ENCODE measurements at regions not wholly inside any gene's neighbourhood (a gene's known extent, or its start where the extent isn't known, plus 50 kb on each side); places are given as distances from the start of the nearest gene placed in this dataset.
"Not testable (repeated sequence)": the region's sequence is repeated elsewhere in the genome, so short reads cannot be mapped to it uniquely, and the experiment has no call there.

DNA sequence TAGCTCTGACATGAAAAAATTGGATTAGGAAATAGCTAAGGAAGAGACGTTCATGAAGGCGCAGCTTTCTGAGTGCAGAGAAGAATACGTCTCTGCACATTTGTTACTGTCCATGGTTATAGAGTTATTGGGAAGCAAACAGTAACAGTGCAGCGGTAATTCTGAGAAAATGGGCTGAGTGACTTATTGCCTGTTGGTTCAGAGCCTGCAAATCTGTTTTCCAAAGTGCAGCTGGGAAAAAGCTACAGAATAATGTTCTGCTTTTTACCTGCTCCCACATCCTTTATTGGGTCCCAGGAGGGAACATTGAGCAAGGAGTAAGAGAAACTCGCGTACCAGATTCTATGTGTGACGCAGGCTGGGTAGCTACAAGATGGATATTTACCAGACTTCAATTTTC is 160.2 kb downstream of the BTBD3 start:
- no peak overlapping the region for H3K4me3 ChIP-seq (ENCODE audit: low read length)
- TF ChIP-seq, protein P1, sequence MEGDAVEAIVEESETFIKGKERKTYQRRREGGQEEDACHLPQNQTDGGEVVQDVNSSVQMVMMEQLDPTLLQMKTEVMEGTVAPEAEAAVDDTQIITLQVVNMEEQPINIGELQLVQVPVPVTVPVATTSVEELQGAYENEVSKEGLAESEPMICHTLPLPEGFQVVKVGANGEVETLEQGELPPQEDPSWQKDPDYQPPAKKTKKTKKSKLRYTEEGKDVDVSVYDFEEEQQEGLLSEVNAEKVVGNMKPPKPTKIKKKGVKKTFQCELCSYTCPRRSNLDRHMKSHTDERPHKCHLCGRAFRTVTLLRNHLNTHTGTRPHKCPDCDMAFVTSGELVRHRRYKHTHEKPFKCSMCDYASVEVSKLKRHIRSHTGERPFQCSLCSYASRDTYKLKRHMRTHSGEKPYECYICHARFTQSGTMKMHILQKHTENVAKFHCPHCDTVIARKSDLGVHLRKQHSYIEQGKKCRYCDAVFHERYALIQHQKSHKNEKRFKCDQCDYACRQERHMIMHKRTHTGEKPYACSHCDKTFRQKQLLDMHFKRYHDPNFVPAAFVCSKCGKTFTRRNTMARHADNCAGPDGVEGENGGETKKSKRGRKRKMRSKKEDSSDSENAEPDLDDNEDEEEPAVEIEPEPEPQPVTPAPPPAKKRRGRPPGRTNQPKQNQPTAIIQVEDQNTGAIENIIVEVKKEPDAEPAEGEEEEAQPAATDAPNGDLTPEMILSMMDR (conservative IDR thresholded peaks at IDR 0.05; ENCODE audit: low read length) = no peak
- DNase-seq (ENCODE audit: low read depth) = no peak

DNA sequence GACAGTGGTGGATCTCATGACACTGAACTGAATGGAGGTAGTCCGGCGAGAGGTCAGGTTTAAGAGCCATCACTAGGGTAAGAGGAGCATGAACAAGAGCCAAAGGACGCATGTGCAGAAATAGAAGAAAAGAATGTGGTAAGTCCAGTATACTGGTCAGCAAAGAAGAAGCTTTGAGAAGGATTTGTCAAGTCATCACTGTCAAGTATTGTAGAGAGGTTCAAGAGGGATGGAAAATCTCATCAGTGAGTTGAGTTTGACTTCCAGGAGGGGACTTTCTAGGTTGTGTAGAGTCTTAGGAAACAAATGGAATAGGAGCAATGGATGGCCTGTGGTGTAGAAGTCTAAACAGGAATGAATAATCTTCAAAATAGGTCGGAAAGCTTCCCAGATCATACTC is 161.8 kb downstream of the BTBD3 start:
- no peak for DNase-seq (ENCODE audit: low read depth)
- TF ChIP-seq, protein P1 (conservative IDR thresholded peaks at IDR 0.05; ENCODE audit: low read length) = no peak
- no peak overlapping the region for H3K4me3 ChIP-seq (ENCODE audit: low read length)

DNA sequence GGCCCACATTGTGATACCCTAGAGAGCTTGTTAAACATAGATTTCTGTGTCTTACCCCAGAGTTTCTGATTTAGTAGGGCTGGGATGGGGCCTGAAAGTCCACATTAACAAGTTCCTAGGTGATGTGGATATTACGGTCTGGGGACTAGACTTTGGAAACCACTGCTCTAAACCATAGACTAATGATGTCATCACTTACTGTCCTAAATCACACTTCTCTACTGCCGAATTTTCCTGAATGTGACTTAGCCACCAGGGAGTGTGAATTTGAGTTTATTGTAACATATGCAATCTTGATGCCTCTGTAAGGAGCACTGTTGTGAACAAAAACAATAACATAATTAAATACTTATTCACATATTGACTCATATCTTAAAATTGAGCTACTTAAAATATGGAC is 165.6 kb downstream of the BTBD3 start:
- no peak for DNase-seq (ENCODE audit: low read depth)

DNA sequence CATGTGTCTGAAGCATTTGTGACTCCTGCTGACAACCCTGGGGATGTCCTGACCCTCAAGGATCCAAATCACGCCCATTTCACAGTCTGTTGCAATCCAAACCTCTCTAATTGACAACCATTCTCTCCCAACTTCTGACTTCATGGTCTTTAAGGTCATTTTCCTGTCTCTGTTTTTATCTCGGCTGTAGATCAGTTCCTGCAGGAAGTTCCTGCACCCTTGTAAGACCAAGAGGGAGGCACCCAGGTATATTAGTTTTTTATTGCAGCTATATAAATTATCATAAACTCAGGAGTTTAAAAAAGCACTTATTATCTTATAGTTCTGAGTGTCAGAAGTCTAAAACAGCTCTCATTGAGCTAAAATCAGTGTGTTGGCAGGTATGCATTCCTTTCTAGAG is 166.8 kb downstream of the BTBD3 start:
- no peak for DNase-seq (ENCODE audit: low read depth)
- no peak overlapping the region for H3K4me3 ChIP-seq (ENCODE audit: low read length)
- TF ChIP-seq, protein P1 (conservative IDR thresholded peaks at IDR 0.05; ENCODE audit: low read length) = no peak

More for the DNA sequence above, 165.6 kb downstream of the BTBD3 start:
- TF ChIP-seq, protein P1 (conservative IDR thresholded peaks at IDR 0.05; ENCODE audit: low read length) = no peak
- no peak overlapping the region for H3K4me3 ChIP-seq (ENCODE audit: low read length)

DNA sequence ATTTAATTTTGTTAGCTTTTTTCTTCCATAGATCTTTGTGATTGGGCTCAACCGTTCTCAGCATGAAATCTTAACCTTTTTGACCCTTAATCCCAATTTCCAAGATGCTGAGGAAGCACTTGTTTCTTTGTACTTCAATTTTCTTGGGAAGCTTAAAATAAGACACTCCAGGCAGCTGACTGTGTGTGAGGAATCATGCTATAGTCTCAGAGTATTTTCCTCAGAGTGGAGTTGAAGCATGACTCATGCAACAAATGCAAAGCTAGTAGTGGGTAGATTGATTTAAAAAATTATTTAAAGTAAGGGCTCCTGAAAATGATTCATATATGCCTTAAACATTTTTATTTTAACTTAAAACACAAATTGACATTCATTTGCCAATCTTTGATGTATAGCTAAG is 168.7 kb downstream of the BTBD3 start:
- no peak overlapping the region for H3K4me3 ChIP-seq (ENCODE audit: low read length)
- no peak for DNase-seq (ENCODE audit: low read depth)
- TF ChIP-seq, protein P1 (conservative IDR thresholded peaks at IDR 0.05; ENCODE audit: low read length) = no peak

DNA sequence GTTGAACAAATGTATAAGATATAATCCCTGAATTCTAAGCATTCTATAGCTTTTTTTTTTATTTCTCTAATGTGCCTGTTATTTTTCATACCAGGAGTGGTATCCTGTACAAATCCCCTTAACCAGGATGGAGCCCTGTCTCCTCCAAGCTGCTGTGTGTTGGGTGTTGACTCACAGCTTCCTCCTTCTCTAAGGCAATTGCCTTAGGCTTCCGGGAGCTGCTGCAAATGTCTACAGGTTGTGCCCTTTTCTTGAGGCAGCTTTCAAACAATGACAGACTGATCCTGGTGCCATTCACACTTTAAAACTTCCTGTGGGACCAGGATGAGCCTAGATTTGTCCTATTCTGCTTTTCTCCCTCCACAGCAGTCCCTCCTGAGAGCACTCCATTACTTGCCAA is 173.2 kb downstream of the BTBD3 start:
- H3K4me3 ChIP-seq (ENCODE audit: low read length) = no peak overlapping the region
- no peak for DNase-seq (ENCODE audit: low read depth)
- TF ChIP-seq, protein P1 (conservative IDR thresholded peaks at IDR 0.05; ENCODE audit: low read length) = no peak

DNA sequence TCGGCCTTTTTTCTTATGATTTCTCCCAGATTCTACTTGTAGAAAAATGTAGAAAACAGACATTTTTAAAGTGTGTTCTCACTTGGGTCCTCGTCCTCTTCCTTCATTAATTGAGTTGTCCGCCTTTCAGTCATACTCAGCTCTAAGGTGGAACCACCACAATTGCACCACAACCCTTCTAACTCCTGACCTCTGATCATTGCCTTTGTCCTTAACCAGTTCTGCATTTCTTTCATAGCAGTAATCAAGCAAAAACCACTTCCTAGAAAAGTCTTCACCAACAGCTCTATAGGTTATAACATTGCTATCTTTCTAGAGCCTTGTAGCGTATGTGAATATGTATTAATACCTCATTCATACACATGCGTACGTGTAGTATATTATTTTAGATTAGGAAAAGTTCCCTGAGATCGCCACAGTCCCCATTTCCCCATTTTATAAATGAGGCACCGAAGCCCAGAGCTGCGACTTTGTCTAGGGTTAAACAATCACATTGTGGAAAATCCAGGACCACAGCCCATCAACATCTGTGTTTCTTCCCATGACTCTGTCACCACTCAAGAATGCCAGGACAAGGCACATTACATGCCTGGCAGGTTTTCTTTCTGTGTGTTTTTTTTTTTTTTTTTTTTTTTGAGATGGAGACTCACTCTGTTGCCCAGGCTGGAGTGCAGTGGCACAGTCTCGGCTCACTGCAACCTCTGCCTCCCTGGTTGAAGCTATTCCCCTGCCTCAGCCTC is 175.5 kb downstream of the BTBD3 start:
- TF ChIP-seq, protein P1 (conservative IDR thresholded peaks at IDR 0.05; ENCODE audit: low read length) = no peak
- no peak for DNase-seq (ENCODE audit: low read depth)

DNA sequence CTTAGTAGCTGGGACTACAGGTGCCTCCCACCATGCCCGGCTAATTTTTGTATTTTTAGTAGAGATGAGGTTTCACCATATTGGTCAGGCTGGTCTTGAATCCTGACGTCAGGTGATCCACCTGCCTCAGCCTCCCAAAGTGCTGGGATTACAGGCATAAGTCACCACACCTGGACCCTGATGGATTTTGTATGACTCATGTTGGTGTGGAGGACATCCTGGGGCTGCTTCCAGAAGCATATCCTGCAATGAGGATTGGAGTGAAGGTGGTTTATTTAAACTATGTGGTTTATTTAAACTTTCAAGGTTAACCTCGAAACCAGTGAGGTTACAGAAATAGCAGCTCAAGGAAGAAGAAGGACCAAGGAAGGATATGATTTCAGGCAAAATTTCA is 176.1 kb downstream of the BTBD3 start:
- not testable (repeated sequence) for H3K4me3 ChIP-seq (ENCODE audit: low read length); DNase-seq (ENCODE audit: low read depth)

More for the DNA sequence above, 175.5 kb downstream of the BTBD3 start:
- H3K4me3 ChIP-seq (ENCODE audit: low read length) = no peak overlapping the region
